ENCODE measurements at regions not wholly inside any gene's neighbourhood (a gene's known extent, or its start where the extent isn't known, plus 50 kb on each side); places are given as distances from the start of the nearest gene placed in this dataset.

DNA sequence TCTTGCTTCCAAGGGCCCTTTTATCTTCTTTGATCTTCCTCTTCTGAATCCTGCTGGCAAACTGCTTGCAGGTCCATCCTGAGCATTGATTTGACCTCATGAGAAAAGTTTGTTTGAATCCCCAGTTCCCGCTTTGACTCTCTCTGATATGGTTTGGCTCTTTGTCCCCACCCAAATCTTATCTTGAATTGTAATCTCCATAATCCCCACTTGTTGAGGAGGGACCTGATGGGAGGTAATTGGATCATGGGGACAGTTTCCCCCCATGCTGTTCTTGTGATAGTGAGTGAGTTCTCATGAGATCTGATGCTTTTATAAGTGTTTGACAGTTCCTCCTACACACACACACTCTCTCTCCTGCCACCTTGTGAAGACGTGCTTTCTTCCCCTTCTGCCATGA lies 126.6 kb upstream of the ARHGAP20 start:
- intact Hi-C loops (cut with micrococcal nuclease): no loop called here

DNA sequence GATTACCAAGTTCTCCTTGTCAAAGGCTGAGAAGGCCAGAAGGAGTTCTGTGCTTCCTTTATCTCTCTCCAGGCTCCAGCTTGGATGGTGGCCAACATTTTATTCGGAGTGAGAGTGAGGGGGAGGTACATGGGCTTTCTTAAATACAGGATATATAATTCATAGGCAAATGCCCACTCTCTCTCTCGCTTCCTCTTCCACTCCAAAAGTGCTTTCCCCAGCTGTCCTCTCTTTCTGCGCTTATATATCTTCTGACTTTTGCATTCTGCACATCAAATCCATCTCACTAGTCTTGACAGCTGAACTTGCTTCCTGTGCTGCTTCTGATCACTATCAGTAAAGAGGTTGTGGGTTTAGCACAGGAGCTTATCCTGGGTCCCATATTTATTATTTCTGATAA lies 125.4 kb upstream of the ARHGAP20 start:
- intact Hi-C loops (cut with micrococcal nuclease): no loop called here

DNA sequence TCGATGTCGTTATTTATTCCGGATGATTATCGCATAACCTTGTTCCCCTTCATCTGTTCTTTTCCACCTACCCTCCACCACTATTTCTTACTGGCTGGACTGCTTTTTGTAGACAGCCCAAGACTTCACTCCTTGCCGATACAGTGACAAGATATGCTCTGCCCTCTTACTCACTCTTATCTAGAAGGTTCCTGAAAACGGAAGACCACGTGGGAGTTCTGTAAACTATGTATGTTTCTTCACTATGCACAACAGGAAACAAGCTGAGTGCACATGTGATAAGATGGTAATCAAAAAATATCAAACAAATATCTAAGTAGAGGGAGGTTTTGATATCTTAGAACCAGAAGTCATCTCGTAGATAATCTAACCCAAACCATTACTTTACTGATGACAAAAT lies 122.9 kb upstream of the ARHGAP20 start:
- intact Hi-C loops (cut with micrococcal nuclease): no loop called here

DNA sequence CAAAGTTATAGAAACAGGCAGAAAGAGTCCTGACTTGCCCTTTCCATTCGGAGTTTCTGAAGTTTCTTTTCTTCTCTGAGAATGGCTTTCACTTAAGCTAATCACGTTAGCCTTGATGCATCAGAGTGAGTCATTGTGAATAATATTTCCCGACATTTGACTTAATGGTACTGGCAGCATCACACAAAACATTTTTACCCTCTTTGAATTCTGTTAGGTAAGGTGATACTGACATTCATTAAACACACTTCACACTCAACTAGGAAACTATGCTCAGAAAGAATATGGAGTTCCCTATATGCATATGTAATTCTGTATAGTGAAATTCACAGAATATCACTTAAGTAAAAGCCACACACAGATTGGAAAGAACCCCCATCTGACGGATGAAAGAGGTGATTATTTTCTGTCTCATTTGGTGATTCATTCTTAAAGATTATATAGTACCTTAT lies 120.8 kb upstream of the ARHGAP20 start:
- intact Hi-C loops (cut with micrococcal nuclease): no loop called here

DNA sequence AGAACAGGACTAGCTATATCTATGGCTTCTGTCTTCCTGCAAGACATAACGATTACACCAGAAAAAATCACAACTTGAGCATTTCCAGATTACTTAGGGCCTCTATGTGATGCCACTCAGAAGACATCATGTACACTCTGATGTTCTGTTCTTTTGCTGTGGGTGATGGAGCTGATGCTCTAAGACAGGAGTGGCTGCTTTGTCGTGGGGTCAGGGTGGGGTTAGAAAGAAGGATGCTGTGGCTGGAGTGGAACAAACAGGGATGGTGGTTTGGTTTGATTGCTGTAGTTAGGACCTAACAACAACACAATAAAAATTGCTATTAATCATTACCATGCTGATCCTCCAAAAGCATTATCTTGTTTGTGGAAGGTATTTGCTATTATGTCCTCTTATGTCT lies 120.3 kb upstream of the ARHGAP20 start:
- intact Hi-C loops (cut with micrococcal nuclease): no loop called here

DNA sequence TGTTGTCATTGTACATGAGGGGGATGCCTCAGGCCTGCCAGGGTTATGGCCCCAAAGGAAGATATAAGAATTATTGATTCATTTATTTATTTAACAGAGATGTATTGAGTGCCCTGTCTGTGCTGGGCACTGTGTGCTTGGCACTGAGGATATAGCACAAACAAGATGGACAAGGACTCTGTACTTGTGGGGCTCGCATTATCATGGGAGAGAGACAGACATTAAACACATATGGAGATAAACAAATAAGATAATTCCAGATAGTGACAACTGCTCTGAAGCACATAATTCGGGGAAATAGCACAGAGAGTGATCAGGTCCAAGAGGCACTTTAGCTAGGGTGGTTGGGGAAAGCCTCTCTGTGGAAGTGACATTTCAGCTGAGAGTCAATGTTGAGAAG lies 119.8 kb upstream of the ARHGAP20 start:
- intact Hi-C loops (cut with micrococcal nuclease): no loop called here

DNA sequence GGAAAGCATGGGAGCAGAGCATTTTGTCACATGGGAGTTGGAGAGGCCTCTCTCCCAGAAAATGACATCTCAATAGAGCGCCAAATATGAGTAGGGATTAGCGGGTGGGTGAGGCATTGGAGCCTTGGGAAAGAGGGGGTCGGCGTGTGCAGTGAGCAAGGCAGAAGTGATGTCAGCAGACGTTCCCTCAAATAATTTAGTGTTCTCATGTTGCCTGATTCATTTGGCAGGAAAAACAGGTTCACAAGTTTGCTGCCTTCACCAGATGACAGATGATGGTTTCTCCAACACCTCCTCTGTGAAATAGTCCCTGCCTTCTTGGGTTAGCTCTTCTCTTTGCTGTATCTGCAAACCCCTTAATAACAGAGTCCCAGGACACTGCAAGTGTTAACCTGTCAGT lies 118.5 kb upstream of the ARHGAP20 start:
- intact Hi-C loops (cut with micrococcal nuclease): no loop called here

DNA sequence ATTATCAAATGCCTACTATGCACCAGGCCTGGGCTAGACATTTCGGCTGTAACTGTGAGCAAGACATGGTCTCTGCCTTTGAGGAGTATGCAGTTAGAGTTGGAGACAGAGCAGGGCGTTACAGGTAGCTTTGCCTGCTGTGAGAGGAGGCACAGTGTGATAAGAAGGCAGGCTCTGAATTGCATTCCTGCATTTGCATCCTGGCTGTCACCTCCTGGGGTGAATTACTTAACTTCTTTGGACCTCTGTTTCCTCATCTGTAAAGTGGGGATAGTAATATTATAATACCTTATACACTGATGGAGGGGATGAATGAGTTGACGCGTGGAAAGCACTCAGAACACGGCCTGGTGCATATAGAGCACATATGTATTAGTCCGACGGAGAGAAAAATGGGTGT lies 118.1 kb upstream of the ARHGAP20 start:
- intact Hi-C loops (cut with micrococcal nuclease): no loop called here

DNA sequence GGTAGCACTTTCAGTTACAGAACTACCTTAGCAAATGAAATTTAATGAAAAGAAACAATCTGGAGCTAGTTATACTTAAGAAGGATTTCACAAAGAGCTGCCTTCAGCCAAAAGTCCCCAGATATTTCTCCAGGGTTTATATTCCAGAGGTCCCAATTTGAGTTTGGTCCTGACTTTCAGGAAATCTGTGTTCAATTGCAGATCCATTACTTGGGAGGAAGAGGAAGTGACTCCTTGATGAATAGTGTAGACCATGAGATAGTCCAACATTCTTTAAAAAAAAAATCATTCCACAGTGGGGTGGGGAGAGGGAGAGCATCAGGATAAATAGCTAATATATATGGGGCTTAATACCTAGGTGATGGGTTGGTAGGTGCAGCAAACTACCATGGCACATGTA lies 117.6 kb upstream of the ARHGAP20 start:
- intact Hi-C loops (cut with micrococcal nuclease): no loop called here

DNA sequence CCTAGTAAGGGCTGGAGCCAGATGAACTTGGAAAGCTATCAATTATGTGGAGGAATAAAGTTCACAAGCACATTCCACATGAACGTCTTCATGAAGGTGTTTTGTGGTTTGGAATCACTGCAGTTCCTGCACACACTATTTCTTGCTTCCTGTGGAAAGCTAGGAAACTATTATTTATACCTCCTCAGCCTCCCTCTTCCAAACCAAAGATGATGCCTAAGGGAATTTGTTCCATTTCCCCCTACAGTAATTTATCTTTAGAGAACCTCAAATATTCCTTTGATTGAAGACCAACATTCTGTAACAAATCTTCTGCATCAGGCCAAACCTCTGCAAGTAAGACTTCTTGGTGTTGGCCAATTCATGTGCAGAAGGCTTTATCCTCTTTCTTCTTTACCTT lies 115.8 kb upstream of the ARHGAP20 start:
- intact Hi-C loops (cut with micrococcal nuclease): no loop called here

DNA sequence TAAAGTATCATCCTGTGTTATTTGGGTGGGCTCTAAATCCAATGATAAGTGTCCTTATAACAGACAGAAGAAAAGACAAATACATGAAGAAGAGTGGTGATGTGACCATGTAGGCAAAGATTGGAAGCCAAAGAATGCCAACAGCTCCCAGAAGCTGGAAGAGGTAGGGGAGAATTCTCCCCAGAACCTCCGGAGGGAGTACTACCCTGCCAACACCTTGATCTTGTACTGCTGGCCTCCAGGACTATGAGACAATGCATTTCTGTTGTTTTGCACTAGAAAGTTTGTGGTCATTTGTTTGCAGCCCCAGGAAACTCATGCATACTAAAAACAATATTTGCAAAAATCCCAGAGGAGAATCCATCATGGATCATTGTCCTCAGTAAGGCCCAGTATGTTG lies 115.0 kb upstream of the ARHGAP20 start:
- intact Hi-C loops (cut with micrococcal nuclease): no loop called here

DNA sequence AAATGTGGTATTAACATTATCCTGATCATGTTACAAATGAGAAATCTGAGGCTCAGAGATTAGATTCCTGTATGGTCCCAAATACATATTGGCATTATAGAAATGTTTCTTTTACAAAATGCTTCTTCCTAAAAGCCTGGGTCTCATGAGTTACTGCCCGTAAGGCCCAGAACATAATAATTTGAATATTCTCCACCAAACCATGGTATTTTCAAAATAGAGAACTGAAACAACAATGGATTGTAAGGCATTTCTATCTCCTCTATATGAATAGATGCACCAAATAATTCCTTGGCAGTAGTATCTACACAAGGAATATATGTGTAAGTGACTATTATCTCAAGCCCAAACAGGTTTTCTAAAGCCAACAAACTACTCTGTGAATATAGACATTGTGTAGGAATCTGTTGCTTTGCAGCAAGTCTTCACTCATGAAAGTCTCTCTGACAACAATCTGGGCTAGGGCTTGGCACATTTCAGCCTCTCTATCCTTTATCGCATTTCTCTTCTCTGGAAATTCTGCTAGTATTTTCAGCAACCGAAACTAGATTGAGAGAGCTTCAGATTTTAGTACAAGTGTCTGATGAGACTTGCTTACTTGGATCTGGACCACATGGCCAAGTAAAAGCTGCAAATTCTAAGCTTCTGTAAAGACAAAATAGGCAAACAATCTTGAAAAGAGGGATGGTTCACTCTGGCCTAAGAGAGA lies 112.8 kb upstream of the ARHGAP20 start:
- intact Hi-C loops (cut with micrococcal nuclease): no loop called here

DNA sequence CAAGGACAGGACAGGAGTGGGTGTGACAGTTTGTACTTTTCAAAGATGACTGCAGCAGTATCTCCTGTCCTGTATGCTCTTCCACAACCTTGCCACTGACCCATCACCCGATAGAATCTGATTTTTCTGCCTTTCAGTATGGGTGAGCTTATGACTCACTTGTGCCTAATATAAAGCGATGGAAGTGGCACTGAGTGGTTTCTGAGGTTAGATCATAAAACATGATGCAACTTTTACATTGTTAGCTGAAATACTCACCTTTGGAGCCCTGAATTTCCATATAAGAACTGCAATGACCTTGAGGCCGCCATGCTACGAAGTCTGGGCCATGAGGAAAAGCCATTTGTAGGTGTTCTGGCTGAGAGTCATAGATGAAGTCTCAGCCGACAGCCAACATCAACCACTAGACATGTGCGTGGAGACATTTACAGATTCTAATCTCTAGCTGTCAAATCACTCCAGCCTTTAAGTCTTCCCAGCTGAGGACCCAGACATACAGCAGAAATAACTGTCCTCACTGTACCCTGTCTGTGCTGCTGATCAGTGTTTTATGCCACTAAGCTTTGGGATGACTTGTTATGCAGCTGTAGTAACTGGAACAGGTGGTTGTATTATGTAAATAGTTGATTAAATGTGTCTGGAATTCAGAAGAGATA lies 105.9 kb upstream of the ARHGAP20 start:
- intact Hi-C loops (cut with micrococcal nuclease): no loop called here

DNA sequence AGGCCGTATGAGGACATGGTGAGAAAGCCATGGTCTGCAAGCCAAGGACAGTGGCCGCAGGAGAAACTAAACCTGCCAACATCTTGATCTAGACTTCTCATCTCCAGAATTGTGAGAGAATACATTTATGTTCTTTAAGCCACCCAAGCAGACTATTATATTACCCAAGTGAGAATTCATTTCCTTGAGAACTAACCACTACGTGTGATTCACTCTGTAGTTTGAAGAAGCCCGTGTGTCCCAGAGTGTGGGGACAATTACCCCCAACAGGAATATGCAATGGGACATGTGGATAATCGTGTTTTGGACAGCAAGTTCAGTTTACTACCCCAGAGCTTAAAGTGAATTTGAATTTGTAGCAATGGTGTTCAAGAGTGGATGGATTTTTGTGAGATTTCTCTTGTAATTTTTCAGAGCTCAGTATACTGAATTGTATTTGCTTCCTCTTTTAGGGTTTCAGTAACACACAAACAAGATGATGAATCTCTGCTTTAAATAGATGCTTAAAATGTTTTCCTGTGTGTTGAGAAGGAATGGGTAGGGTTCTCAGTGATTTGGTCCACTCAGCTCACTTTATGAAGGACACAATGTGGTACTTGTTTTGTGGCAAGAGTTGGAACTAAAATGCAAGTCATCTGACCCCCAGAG lies 100.0 kb upstream of the ARHGAP20 start:
- intact Hi-C loops (cut with micrococcal nuclease): no loop called here

DNA sequence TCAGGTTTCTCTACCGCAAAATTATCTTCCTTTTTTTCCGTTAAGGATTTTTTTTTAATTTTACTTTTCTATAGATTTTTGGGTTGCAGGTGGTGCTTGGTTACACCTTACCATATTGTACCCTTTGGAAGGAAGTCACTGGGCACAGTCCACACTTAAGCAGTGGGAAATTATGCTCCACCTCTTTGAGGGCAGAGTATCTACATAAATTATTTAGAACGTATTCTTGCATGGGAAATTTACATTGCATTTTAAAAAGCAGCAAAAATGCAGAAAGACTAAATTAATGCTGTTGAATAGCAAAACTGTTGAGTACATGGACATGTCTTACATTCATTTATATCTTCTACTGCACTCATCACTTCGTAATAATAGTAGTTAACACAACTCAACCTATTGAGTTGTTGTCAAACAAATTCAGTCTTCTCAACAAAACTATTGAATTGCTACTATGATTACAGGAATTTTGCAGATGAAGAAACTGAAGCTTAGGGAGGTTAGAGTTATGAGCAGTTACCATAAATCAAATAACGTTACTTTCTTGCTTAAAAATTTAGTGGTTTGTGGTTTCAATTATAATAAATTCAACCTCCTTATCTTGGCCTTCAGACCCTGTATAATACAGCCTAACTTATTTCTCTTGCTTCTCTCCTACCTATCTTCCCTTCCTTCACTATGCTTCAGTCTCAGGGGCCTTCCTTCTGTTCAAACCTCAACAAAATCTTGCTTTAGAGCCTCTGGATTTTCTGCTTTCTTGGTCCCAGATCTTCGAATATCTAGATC lies 97.4 kb upstream of the ARHGAP20 start:
- intact Hi-C loops (cut with micrococcal nuclease): no loop called here

DNA sequence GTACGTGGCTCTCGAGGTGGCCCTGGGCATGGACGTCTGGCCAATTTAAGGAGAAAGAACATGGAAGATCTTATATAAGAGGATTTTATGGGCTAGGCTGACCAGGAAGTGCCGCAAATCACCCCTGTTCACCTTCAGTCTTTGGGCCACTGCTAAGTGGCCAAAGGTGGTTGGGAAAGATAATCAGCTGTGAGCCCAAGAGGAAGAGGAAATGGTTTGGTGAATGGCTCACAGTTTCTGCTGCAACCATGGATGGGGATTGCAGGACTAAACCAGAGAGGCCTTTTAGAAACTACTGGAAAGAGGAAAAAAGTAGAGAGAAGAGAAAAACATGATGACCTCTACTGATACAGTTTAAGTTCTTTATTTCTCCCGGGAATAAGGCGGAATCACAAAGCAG lies 96.0 kb upstream of the ARHGAP20 start:
- intact Hi-C loops (cut with micrococcal nuclease): no loop called here

DNA sequence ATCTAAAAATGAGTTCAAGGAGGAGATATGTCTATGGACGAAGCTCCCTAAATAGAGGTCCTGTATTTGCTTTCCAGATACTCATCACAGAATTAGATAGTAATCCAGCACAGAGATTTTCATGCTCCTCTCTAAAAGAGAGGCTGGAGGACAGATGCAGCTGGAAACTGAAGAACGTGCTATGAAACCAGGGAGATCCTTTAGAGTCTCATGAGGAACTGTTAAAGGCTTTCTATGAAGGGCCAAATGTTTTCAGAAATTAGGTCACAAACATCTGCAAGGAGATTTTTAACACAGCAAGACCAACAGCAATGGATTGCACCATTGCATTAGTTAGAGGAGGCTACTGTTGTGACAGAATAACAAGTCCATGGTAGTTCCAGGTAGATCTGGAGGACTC lies 95.6 kb upstream of the ARHGAP20 start:
- intact Hi-C loops (cut with micrococcal nuclease): no loop called here

DNA sequence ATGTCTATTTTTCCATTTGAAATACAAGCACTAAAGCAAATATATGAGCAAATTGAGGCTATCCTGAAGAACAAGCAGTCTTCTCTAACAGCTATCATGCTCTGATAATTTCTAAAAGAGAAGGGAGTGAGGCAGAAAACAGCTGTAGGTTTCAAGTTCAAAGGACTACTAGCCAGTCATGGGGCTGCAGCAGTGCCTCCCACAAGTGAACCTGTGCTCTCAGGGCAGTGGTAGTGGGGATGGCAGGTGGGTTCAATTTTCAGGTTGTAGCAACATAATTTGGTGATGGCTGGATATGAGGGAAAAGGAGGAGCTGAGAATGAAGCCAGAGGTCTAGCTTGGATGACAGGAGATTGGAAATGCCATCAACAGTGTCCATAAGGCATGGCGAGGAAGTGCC lies 93.5 kb upstream of the ARHGAP20 start:
- intact Hi-C loops (cut with micrococcal nuclease): no loop called here

DNA sequence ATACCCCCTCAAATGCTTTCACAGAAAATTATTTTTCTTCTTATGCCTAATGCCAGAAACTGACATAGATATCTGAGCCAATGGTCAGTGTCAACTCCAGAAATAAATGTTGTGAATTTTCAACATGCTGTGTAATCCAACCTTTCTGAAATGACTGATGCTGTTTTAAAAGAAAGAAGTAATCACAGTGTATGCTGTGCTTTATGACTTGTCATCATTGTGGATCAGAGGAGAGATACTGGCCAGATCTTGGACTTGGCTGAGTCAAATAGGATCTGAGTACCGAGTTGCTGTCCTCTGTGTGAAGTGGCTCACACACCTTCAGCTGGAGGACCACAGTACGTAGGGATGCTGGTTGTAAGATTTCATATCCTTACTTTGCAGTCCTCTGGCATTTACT lies 89.9 kb upstream of the ARHGAP20 start:
- intact Hi-C loops (cut with micrococcal nuclease): no loop called here

DNA sequence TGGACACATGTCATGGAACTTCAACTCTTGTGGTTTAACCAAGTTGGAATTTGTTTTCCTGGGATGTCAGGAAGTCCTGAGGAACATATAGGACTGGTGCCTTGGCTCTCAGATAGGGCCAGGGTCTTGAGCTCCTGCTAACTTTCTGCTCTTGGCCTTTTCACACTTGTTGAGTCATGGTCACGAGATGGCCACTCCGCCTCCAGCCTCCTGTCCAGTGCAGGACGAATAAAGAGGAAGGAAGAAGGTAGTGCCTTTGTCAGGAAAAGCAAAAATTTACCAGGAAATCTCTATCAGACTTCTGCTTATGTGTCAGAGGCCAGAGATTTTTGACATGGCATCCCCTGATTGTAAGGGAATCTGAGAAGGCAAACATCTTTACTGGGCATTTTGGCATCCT lies 89.1 kb upstream of the ARHGAP20 start:
- intact Hi-C loops (cut with micrococcal nuclease): no loop called here

DNA sequence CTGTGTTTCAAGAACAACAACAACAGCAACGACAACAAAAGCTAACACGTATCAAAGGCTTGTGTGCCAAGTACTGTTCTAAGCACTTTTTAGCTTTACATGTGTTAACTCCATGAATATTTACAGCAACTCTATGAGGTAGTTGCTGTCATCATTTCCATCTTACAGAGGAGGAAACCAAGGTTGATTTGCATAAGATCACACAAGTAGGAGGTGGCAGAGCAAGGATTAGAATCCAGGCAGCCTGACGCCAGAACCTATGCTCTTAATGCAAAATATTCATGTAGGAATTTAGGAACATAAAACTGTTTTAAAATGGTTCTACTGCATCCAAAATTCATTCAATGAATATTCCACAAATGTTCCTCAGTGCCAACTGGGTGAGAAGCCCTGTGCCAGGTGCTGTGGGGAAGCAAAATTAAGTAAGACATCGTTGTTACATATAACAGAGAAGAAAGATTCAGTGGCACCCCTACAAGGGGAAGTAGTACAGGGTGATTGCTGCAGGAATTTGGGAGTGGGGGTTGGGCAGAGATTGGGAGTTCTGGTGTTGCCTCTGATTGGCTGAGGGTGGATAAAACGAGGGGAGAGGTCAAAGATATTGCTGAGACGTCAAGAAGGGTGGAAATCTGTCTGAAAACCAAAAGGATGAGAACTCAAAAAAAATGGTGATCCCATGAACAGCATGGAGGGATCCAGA lies 86.1 kb upstream of the ARHGAP20 start:
- intact Hi-C loops (cut with micrococcal nuclease): no loop called here
